K562 (cell line): ENCODE measurements at regions not wholly inside any gene's neighbourhood (a gene's known extent, or its start where the extent isn't known, plus 50 kb on each side); places are given as distances from the start of the nearest gene placed in this dataset.

Source experiments
- ATAC-seq: fragments of 200-7000 bp; cut with Tn5 transposase; 3 replicates; pipeline ENCODE4 v1.9.1; 2020; ENCODE audit warnings: moderate library complexity
- BruUV-seq: library from RNA; stranded (reverse); fragments of 400-500 nt; replicated peaks from 2 replicates; lab custom pipeline; 2021; lab: Mats Ljungman, UMichigan
- CTCF ChIA-PET: fragments of 300-600 bp; formaldehyde crosslinking; extraction: SDS; loops from one replicate; lab custom pipeline; 2021; ENCODE audit warnings: low intra/inter-chr PET ratio; lab: Yijun Ruan, JAX
- POLR2A ChIA-PET: fragments of 300-600, 350-650 bp; sonication (Branson Sonifier 250); formaldehyde crosslinking; extraction: SDS; loops from one replicate; lab custom pipeline; 2021; ENCODE audit warnings: antibody characterized with exemption, inconsistent platforms; lab: Yijun Ruan, JAX
- DNase-seq, 4 experiments: peaks; one replicate each; pipeline versions ENCODE4 v3.0.0 to v3.0.0-alpha.2; 2011 to 2018; ENCODE audit warnings: low spot score in 3 of 4, mixed read lengths in 3 of 4; ENCODE audit errors: extremely low read depth in 1 of 4
- FAIRE-seq: peaks from 2 replicates; lab custom pipeline; 2011; peaks lifted over from hg19 to GRCh38; lab: Jason Lieb, UNC
- H2AFZ ChIP-seq: 2 replicates; pipeline ENCODE4 v1.6.0; 2011; ENCODE audit warnings: low read depth, low read length, control low read depth, inconsistent platforms
- H3K27ac ChIP-seq: fragments of 200-600 bp; 3 replicates; pipeline ENCODE4 v1.8.0; 2011; ENCODE audit warnings: low read depth, mild to moderate bottlenecking, control low read depth, inconsistent platforms, low read length, moderate library complexity, mixed read lengths; ENCODE audit errors: extremely low read depth
- H3K27me3 ChIP-seq, 2 experiments: fragments of 300-600 bp in 1 of 2; 2 replicates in 1 of 2; 3 replicates in 1 of 2; pipeline versions ENCODE4 v1.6.0 to v1.8.0; 2011; ENCODE audit warnings: inconsistent platforms in 2 of 2, low read length in 2 of 2, mild to moderate bottlenecking in 1 of 2, mixed read lengths in 1 of 2, moderate library complexity in 1 of 2; ENCODE audit not compliant: control insufficient read depth in 2 of 2, insufficient read depth in 2 of 2
- H3K36me3 ChIP-seq: fragments of 300-600 bp; 3 replicates; pipeline ENCODE4 v1.8.0; 2011; ENCODE audit warnings: mild to moderate bottlenecking, low read length, inconsistent platforms; ENCODE audit not compliant: control insufficient read depth, insufficient read depth
- H3K4me1 ChIP-seq, 2 experiments: fragments of 200-600 bp in 1 of 2; replicated peaks in 1 of 2; 2 replicates in 1 of 2; 3 replicates in 1 of 2; pipeline versions ENCODE4 v1.5.1 to v1.8.0; 2011; ENCODE audit warnings: inconsistent platforms in 2 of 2, low read length in 2 of 2, mild to moderate bottlenecking in 1 of 2, mixed read lengths in 1 of 2, moderate library complexity in 1 of 2; ENCODE audit not compliant: control insufficient read depth in 2 of 2, insufficient read depth in 2 of 2
- H3K4me2 ChIP-seq: 2 replicates; pipeline ENCODE4 v1.6.1; 2011; ENCODE audit warnings: low read length, control low read depth, inconsistent platforms, mixed read lengths; ENCODE audit not compliant: insufficient read depth
- H3K4me3 ChIP-seq: fragments of 200-600 bp; sonication (generic), shearing (Covaris generic); 2 replicates; pipeline ENCODE4 v1.5.1; 2016; ENCODE audit warnings: control low read depth, inconsistent platforms
- H3K79me2 ChIP-seq: fragments of 200-600 bp; 3 replicates; pipeline ENCODE4 v1.8.0; 2011; ENCODE audit warnings: low read length, inconsistent platforms; ENCODE audit not compliant: control insufficient read depth, insufficient read depth
- H3K9ac ChIP-seq, 2 experiments: 2 replicates each; pipeline versions ENCODE4 v1.6.0 to v1.6.1; 2011; ENCODE audit warnings: low read depth in 2 of 2, low read length in 2 of 2, control low read depth in 1 of 2, inconsistent platforms in 1 of 2, mild to moderate bottlenecking in 1 of 2, mixed read lengths in 1 of 2; ENCODE audit not compliant: insufficient read depth in 1 of 2
- H3K9me1 ChIP-seq: one replicate; pipeline ENCODE4 v1.6.0; 2011; ENCODE audit warnings: inconsistent platforms, mild to moderate bottlenecking, low read length, moderate library complexity; ENCODE audit not compliant: control insufficient read depth, insufficient read depth
- H3K9me3 ChIP-seq: replicated peaks from 2 replicates; pipeline ENCODE4 v1.5.1; 2011; ENCODE audit warnings: low read depth, low read length, inconsistent platforms; ENCODE audit not compliant: control insufficient read depth, insufficient read depth
- H4K20me1 ChIP-seq: replicated peaks from 2 replicates; pipeline ENCODE4 v1.6.1; 2011; ENCODE audit warnings: low read length, inconsistent platforms, mixed read lengths; ENCODE audit not compliant: control insufficient read depth, insufficient read depth
- NFE2 ChIP-seq: IDR thresholded peaks from 2 replicates; pipeline ENCODE4 v1.6.1; 2014; ENCODE audit warnings: antibody characterized with exemption, low read depth
- ZFP30 ChIP-seq: fragments of 250-450 bp; sonication (Bioruptor Pico); IDR thresholded peaks from 2 replicates; pipeline ENCODE4 v1.8.0; 2022; ENCODE audit warnings: moderate library complexity, mild to moderate bottlenecking, inconsistent platforms, borderline replicate concordance
- ZNF24 ChIP-seq: fragments of 450-650 bp; IDR thresholded peaks from 2 replicates; pipeline ENCODE4 v1.6.1; 2016
- WGBS: fragments of 100-300 bp; shearing (Covaris generic); methylation state at CpG from one replicate; pipeline ENCODE4 v1.1.6; 2016; ENCODE audit warnings: low coverage, mixed read lengths; ENCODE audit not compliant: insufficient coverage; ENCODE audit errors: missing lambda C conversion rate; 5-methylcytosine and 5-hydroxymethylcytosine counted together
- in situ Hi-C: fragments of 300-500 bp; cut with MboI; formaldehyde crosslinking; loops from 4 replicates; pipeline ENCODE4 v1.15.0; 2018; ENCODE audit warnings: inconsistent platforms, mixed read lengths
- intact Hi-C: fragments of 100-400 bp; cut with micrococcal nuclease; formaldehyde crosslinking; loops from 2 replicates; pipeline ENCODE4 v1.14.2; 2022
- TF ChIP-seq, protein P1 (sequence below): fragments of 250-450 bp; sonication (Bioruptor Pico); IDR thresholded peaks from 2 replicates; pipeline ENCODE4 v1.8.0; 2022; ENCODE audit warnings: moderate library complexity, mild to moderate bottlenecking, inconsistent platforms
- TF ChIP-seq, protein P2 (sequence below): fragments of 450-650 bp; formaldehyde crosslinking; IDR thresholded peaks from 2 replicates; pipeline ENCODE4 v1.4.0; 2020; ENCODE audit warnings: mild to moderate bottlenecking, mixed read lengths

DNA sequence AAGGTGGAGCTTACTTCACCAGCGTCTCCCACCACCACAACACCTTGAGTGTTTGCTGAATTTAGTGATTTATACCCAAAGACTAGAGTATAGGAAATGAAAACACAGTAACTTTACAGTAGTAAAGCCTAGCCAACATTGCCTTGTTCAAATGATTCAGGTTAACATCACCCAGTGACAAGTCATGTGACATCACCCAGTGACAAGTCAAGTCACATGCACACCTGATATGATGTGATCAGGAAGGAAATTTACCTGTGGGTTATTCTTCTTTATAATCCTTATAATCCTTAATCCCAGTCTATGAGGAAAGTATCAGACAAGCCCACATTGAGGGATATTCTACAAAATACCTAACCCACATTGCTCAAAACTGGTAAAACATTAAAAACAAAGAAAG is 545.6 kb upstream of the MEF2C start:
- no peaks in the 10 kb centered on the region for H4K20me1 ChIP-seq
- FAIRE-seq, result no peak
- POLR2A ChIA-PET, result no interaction called here
- no peak overlapping the region for H3K4me2 ChIP-seq
- CTCF ChIA-PET, result no interaction called here
- in situ Hi-C loops, result no loop called here
- BruUV-seq, result no TSS peak
- no peaks in the 10 kb centered on the region for H3K9me3 ChIP-seq
- DNase-seq, result no peak
- no peaks in the 10 kb centered on the region for H3K9me1 ChIP-seq
- H3K4me3 ChIP-seq, result no peak overlapping the region
- no peaks in the 10 kb centered on the region for H3K27me3 ChIP-seq
- no peak for ATAC-seq
- no peaks in the 10 kb centered on the region for H3K4me1 ChIP-seq
- no peaks in the 10 kb centered on the region for H3K79me2 ChIP-seq
- no peak overlapping the region for H3K9ac ChIP-seq
- no peak overlapping the region for H3K27ac ChIP-seq
- no peak overlapping the region for H2AFZ ChIP-seq
- no peaks in the 10 kb centered on the region for H3K36me3 ChIP-seq
- intact Hi-C loops, result no loop called here
- WGBS, result 40% methylated on average over 1 of the region's 1 CpG
- TF ChIP-seq, protein P1, sequence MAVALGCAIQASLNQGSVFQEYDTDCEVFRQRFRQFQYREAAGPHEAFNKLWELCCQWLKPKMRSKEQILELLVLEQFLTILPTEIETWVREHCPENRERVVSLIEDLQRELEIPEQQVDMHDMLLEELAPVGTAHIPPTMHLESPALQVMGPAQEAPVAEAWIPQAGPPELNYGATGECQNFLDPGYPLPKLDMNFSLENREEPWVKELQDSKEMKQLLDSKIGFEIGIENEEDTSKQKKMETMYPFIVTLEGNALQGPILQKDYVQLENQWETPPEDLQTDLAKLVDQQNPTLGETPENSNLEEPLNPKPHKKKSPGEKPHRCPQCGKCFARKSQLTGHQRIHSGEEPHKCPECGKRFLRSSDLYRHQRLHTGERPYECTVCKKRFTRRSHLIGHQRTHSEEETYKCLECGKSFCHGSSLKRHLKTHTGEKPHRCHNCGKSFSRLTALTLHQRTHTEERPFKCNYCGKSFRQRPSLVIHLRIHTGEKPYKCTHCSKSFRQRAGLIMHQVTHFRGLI (CRISPR knock-in tag), result no peak
- TF ChIP-seq, protein P2, sequence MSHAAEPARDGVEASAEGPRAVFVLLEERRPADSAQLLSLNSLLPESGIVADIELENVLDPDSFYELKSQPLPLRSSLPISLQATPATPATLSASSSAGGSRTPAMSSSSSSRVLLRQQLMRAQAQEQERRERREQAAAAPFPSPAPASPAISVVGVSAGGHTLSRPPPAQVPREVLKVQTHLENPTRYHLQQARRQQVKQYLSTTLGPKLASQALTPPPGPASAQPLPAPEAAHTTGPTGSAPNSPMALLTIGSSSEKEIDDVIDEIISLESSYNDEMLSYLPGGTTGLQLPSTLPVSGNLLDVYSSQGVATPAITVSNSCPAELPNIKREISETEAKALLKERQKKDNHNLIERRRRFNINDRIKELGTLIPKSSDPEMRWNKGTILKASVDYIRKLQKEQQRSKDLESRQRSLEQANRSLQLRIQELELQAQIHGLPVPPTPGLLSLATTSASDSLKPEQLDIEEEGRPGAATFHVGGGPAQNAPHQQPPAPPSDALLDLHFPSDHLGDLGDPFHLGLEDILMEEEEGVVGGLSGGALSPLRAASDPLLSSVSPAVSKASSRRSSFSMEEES (CRISPR knock-in tag), result peak; percentile 85

DNA sequence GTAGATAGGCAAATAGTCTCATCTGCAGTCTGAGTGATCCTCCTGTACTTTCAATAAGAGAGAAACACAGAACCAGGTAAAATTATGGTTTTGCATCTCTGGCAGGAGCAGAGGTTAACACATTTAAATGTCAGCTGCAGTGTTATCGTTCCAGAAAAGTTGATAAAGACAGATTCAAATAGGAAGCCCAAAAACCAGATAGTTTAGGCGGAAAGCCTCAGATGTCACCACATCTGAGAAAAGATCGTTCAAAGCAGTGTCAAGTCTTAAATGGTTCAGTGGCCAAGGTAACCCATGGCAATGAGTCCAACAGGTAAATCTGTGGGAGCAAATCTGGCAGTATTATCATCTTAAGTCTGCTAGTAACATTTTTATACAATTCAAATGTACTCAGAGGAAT is 542.1 kb upstream of the MEF2C start:
- no peak overlapping the region for H3K4me2 ChIP-seq
- no peaks in the 10 kb centered on the region for H3K27me3 ChIP-seq
- no peak overlapping the region for H3K9ac ChIP-seq
- ATAC-seq, result no peak
- H4K20me1 ChIP-seq, result no peaks in the 10 kb centered on the region
- TF ChIP-seq ZNF24, result no peak
- TF ChIP-seq ZFP30 (CRISPR knock-in tag), result no peak
- no peak for TF ChIP-seq NFE2
- in situ Hi-C loops (no loop called here), intact Hi-C loops (no loop called here)
- no peak overlapping the region for H3K27ac ChIP-seq
- no peak overlapping the region for H2AFZ ChIP-seq
- CTCF ChIA-PET, result no interaction called here
- POLR2A ChIA-PET, result no interaction called here
- H3K9me3 ChIP-seq, result no peaks in the 10 kb centered on the region
- H3K79me2 ChIP-seq, result no peaks in the 10 kb centered on the region
- H3K9me1 ChIP-seq, result no peaks in the 10 kb centered on the region
- H3K4me3 ChIP-seq, result no peak overlapping the region
- WGBS, result 34% methylated on average over 3 of the region's 3 CpGs
- no peak for FAIRE-seq
- H3K36me3 ChIP-seq, result no peaks in the 10 kb centered on the region
- no peaks in the 10 kb centered on the region for H3K4me1 ChIP-seq
- no peak for DNase-seq
- no TSS peak for BruUV-seq
